Heart left ventricle (tissue), 16 donors: ENCODE measurements at regions not wholly inside any gene's neighbourhood (a gene's known extent, or its start where the extent isn't known, plus 50 kb on each side); places are given as distances from the start of the nearest gene placed in this dataset.

Source experiments
- ATAC-seq, 4 donors: fragments of 200-7000 bp; cut with Tn5 transposase; one replicate each; pipeline ENCODE4 v1.9.1; 2020 to 2022; ENCODE audit warnings: moderate library complexity in 4 of 4, mild to moderate bottlenecking in 3 of 4, moderate number of reproducible peaks in 1 of 4
- DNase-seq, 5 donors: peaks; one replicate each; pipeline ENCODE4 v3.0.0-alpha.2; 2020
- H3K27ac ChIP-seq, 12 donors: fragments of 200-600 bp; sonication (generic) in 4 of 12; one replicate each; pipeline versions ENCODE4 v1.5.0 to v1.8.0; 2016 to 2022; ENCODE audit warnings: mild to moderate bottlenecking in 2 of 12
- H3K27me3 ChIP-seq, 9 donors: fragments of 200-600 bp; sonication (generic) in 2 of 9; one replicate each; pipeline versions ENCODE4 v1.5.1 to v1.8.0; 2016 to 2022; ENCODE audit warnings: mild to moderate bottlenecking in 3 of 9
- H3K36me3 ChIP-seq, 9 donors: fragments of 200-600 bp; sonication (generic) in 2 of 9; one replicate each; pipeline versions ENCODE4 v1.5.0 to v1.8.0; 2018 to 2022; ENCODE audit warnings: mild to moderate bottlenecking in 2 of 9
- H3K4me1 ChIP-seq, 12 donors: fragments of 200-600 bp; sonication (generic) in 4 of 12; one replicate each; pipeline versions ENCODE4 v1.5.0 to v1.8.0; 2016 to 2022; ENCODE audit warnings: mild to moderate bottlenecking in 3 of 12
- H3K4me3 ChIP-seq, 12 donors: fragments of 200-600 bp; sonication (generic) in 4 of 12; one replicate each; pipeline versions ENCODE4 v1.5.0 to v1.8.0; 2017 to 2022; ENCODE audit warnings: mild to moderate bottlenecking in 9 of 12, moderate library complexity in 4 of 12
- H3K9me3 ChIP-seq, 12 donors: fragments of 200-600 bp; sonication (generic) in 4 of 12; one replicate each; pipeline versions ENCODE4 v1.5.0 to v1.8.0; 2016 to 2022; ENCODE audit warnings: mild to moderate bottlenecking in 1 of 12
- CTCF ChIP-seq, 12 donors: fragments of 200-600 bp; sonication (generic) in 4 of 12; IDR thresholded peaks; one replicate each; pipeline versions ENCODE4 v1.5.0 to v1.8.0; 2018 to 2022; ENCODE audit warnings: antibody characterized with exemption in 12 of 12, mild to moderate bottlenecking in 5 of 12
- POLR2A ChIP-seq, 2 donors: fragments of 450-650 bp; IDR thresholded peaks; one replicate each; pipeline ENCODE4 v1.6.1; 2017; ENCODE audit warnings: antibody characterized with exemption in 2 of 2, mild to moderate bottlenecking in 2 of 2, moderate library complexity in 2 of 2
- WGBS, 4 donors: extraction: QIAGEN DNeasy Blood & Tissue Kit in 2 of 4; methylation state at CpG; one replicate each; pipeline versions ENCODE4 v1.1.5 to v1.1.7; 2013 to 2018; 5-methylcytosine and 5-hydroxymethylcytosine counted together
- intact Hi-C, 10 donors: fragments of 100-400 bp; cut with DNase I; formaldehyde crosslinking; loops; one replicate each; pipeline versions ENCODE4 v1.11.1 to v1.14.2; 2022
- donor health status: ischemic (EF 13 %, LVEDD 7.1; RV severe dilation, severe dysfunction).
- donor health status: healthy with polysubstance abuse.
- donor health status: DM: no; HTN: yes; CAD: no.
- donor health status: DM: no; HTN: no; CAD: no.
- donor health status: ischemic (EF 25% LVEDD 6.9; RV normal size, moderate dysfunction).
- donor health status: ischemic (EF 25% LVEDD 5.7; RV mildly dilated, moderate dysfunction).
- donor health status: healthy.
- donor health status: DM: yes; HTN: yes; CAD: no.
- donor health status: ischemic (EF 35%, LVEDD 5.7; RV mildly dilated, moderate dysfunction).
- donor health status: nonischemic (EF 11% LVEDD 7.7; RV severe dilation, severe dysfunction).
- donor health status: DM: yes; HTN: yes; CAD: no.
- donor health status: PGD.
- donor health status: ischemic (EF 29% LVEDD 5.4; RV normal size, mild dysfunction).
- donor health status: nonischemic (EF 23%, LVEDD 6.1; RV moderate dilation, normal function).

DNA sequence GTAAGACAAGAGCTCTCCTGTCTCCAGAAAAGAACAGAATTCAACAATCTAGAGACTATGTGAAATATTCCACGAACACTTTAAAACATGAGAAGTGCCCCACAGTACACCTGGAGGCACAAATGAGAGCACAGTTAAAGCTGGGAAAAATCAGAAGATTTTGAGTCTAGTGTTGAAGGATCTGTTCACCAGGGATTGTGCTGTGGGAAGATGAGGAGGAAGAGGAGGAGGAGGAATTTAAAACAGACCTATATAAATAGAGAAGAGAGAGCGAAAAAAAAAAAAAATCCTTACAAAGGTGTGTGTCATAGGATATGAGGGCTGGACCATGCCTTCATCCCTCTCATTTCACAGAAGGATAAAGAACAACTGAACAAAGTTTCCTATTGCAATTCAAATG lies 361.0 kb upstream of the SEMA6D start:
- no peaks in the 10 kb centered on the region for H3K27me3 ChIP-seq
- no peaks in the 10 kb centered on the region for H3K36me3 ChIP-seq
- H3K4me3 ChIP-seq, result no peak overlapping the region
- TF ChIP-seq POLR2A (IDR thresholded peaks at IDR 0.05) (no peak), CTCF (IDR thresholded peaks at IDR 0.05) (no peak)
- H3K9me3 ChIP-seq, result no peaks in the 10 kb centered on the region
- DNase-seq (no peak), ATAC-seq (no peak)
- H3K4me1 ChIP-seq, result no peaks in the 10 kb centered on the region
- H3K27ac ChIP-seq, result no peak overlapping the region
- WGBS, 4 donors, result 90 to 96% (median 94%) methylated on average over 2 of the region's 2 CpGs
- intact Hi-C loops, result no loop called here

DNA sequence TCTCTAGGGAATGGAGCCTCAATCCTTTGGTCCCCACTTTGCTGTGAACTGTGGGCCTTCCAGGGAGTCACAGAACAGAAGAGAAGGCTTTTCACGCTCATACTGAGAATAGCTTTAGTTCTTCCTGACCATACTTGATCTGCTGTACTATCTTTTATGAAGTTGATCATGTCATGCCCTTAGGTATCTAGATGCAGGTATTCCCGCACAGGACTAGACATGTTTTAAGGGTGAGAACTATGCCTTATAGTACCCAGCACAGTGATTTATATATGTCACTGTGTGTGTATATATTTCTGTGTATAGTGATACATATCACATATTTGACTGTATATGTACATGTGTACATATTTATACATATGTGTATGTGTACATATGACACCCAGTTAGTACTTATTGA lies 358.4 kb upstream of the SEMA6D start:
- DNase-seq (no peak), ATAC-seq (no peak)
- Histone ChIP-seq H3K27me3 (no peaks in the 10 kb centered on the region), H3K27ac (no peak overlapping the region), H3K36me3 (no peaks in the 10 kb centered on the region), H3K4me1 (no peaks in the 10 kb centered on the region), H3K4me3 (no peak overlapping the region), H3K9me3 (no peaks in the 10 kb centered on the region)
- intact Hi-C loops, result no loop called here
- TF ChIP-seq CTCF (IDR thresholded peaks at IDR 0.05), result no peak
- TF ChIP-seq POLR2A (IDR thresholded peaks at IDR 0.05), result no peak
- WGBS, 4 donors, result 47 to 98% (median 63%) methylated on average over 2 of the region's 2 CpGs

GRCh38 chr15:47360305-47360704 lies 357.0 kb upstream of the SEMA6D start:
- no peak for ATAC-seq
- intact Hi-C loops, result no loop called here
- TF ChIP-seq POLR2A (IDR thresholded peaks at IDR 0.05) (no peak), CTCF (IDR thresholded peaks at IDR 0.05) (no peak)

GRCh38 chr15:47362118-47362905 lies 355.0 kb upstream of the SEMA6D start:
- WGBS, 4 donors, result 86 to 91% (median 90%) methylated on average over 8 of the region's 8 CpGs

More at GRCh38 chr15:47360305-47360704, 357.0 kb upstream of the SEMA6D start:
- Histone ChIP-seq H3K9me3 (no peaks in the 10 kb centered on the region), H3K4me1 (no peaks in the 10 kb centered on the region), H3K4me3 (no peak overlapping the region), H3K36me3 (no peaks in the 10 kb centered on the region), H3K27ac (no peak overlapping the region), H3K27me3 (no peaks in the 10 kb centered on the region)
- DNase-seq, result no peak

More at GRCh38 chr15:47362118-47362905, 355.0 kb upstream of the SEMA6D start:
- TF ChIP-seq CTCF (IDR thresholded peaks at IDR 0.05) (no peak), POLR2A (IDR thresholded peaks at IDR 0.05) (no peak)
- H3K27ac ChIP-seq, result no peak overlapping the region
- no peak for ATAC-seq
- H3K9me3 ChIP-seq, result no peaks in the 10 kb centered on the region
- no peak overlapping the region for H3K4me3 ChIP-seq
- no peak for DNase-seq
- intact Hi-C loops, result no loop called here
- no peaks in the 10 kb centered on the region for H3K36me3 ChIP-seq
- no peaks in the 10 kb centered on the region for H3K4me1 ChIP-seq
- no peaks in the 10 kb centered on the region for H3K27me3 ChIP-seq
